ENCODE measurements at regions not wholly inside any gene's neighbourhood (a gene's known extent, or its start where the extent isn't known, plus 50 kb on each side); places are given as distances from the start of the nearest gene placed in this dataset.
"Not testable (repeated sequence)": the region's sequence is repeated elsewhere in the genome, so short reads cannot be mapped to it uniquely, and the experiment has no call there.

- no peak for DNase-seq
Observed at GRCh38 chr1:58941471-58942289, 157.8 kb upstream of the JUN start.

GRCh38 chr1:58942759-58943191 lies 158.9 kb upstream of the JUN start:
- no peak for DNase-seq

- DNase-seq, result no peak
Observed at GRCh38 chr1:58943776-58944175, 159.9 kb upstream of the JUN start.

GRCh38 chr1:58944439-58944838 lies 160.6 kb upstream of the JUN start:
- no peak for DNase-seq

- DNase-seq, result no peak
Observed at GRCh38 chr1:58946390-58946789, 162.5 kb upstream of the JUN start.

GRCh38 chr1:58948671-58949070 lies 164.8 kb upstream of the JUN start:
- no peak for DNase-seq

GRCh38 chr1:58949551-58950220 lies 165.8 kb upstream of the JUN start:
- DNase-seq, result no peak

- no peak for DNase-seq
Observed at GRCh38 chr1:58950897-58951296, 167.1 kb upstream of the JUN start.

- not testable (repeated sequence) for DNase-seq
Observed at GRCh38 chr1:58953951-58954350, 170.1 kb upstream of the JUN start.

GRCh38 chr1:58963287-58963686 lies 179.4 kb upstream of the JUN start:
- not testable (repeated sequence) for DNase-seq

- DNase-seq, result no peak
Observed at GRCh38 chr1:58964428-58964827, 180.6 kb upstream of the JUN start.

GRCh38 chr1:58964880-58965279 lies 181.0 kb upstream of the JUN start:
- no peak for DNase-seq

GRCh38 chr1:58966103-58966916 lies 182.5 kb upstream of the JUN start:
- DNase-seq, result no peak

GRCh38 chr1:58966917-58967740 lies 183.3 kb upstream of the JUN start:
- DNase-seq, result no peak

GRCh38 chr1:58968360-58968952 lies 184.6 kb upstream of the JUN start:
- no peak for DNase-seq

- DNase-seq, result not testable (repeated sequence)
Observed at GRCh38 chr1:58969176-58969575, 185.3 kb upstream of the JUN start.

- DNase-seq, result no peak
Observed at GRCh38 chr1:58971629-58972140, 187.8 kb upstream of the JUN start.

GRCh38 chr1:58975888-58976287 lies 192.0 kb upstream of the JUN start:
- no peak for DNase-seq

- no peak for DNase-seq
Observed at GRCh38 chr1:58976294-58976693, 192.4 kb upstream of the JUN start.

- DNase-seq, result no peak
Observed at GRCh38 chr1:58977598-58977997, 193.8 kb upstream of the JUN start.

GRCh38 chr1:58978096-58978495 lies 194.2 kb upstream of the JUN start:
- DNase-seq, result no peak

- DNase-seq, result no peak
Observed at GRCh38 chr1:58979086-58979485, 195.2 kb upstream of the JUN start.

All from activated CD4-positive, alpha-beta T cell treated with anti-CD3 and anti-CD28 coated beads, Interleukin-2, amount 50 U/mL, for 1 hour (primary cell).